ENCODE measurements at regions not wholly inside any gene's neighbourhood (a gene's known extent, or its start where the extent isn't known, plus 50 kb on each side); places are given as distances from the start of the nearest gene placed in this dataset.
A peak's percentile ranks its signal among the peaks of the same experiment; 100 is the strongest.

GRCh38 chr6:137353842-137354397 lies 134.7 kb upstream of the IFNGR1 start:
- DNase-seq (ENCODE audit: low read depth in 2 of 2), result no peak

DNA sequence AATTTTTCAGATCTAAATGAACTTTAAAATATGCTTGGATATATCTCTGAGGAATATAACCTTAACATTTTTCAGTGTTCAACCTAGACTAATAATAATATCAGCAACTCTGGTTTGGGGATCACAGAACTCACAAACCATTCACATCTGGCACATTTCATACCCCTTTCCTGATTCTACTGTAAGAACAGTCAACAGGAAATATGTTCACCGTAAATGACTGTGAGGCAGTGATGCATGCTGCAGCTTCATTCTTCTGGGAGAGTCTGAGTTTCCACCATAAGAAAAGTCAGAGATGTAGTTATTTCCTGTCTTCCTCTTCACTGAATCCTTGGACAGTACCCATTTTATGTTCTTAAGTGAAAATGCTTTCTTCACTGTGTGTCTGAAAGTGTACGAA lies 134.2 kb upstream of the IFNGR1 start:
- DNase-seq (ENCODE audit: low read depth in 2 of 2), result no peak

GRCh38 chr6:137352859-137353258 lies 133.7 kb upstream of the IFNGR1 start:
- no peak for DNase-seq (ENCODE audit: low read depth in 2 of 2)

GRCh38 chr6:137351890-137352289 lies 132.7 kb upstream of the IFNGR1 start:
- DNase-seq (ENCODE audit: low read depth in 2 of 2), result no peak

DNA sequence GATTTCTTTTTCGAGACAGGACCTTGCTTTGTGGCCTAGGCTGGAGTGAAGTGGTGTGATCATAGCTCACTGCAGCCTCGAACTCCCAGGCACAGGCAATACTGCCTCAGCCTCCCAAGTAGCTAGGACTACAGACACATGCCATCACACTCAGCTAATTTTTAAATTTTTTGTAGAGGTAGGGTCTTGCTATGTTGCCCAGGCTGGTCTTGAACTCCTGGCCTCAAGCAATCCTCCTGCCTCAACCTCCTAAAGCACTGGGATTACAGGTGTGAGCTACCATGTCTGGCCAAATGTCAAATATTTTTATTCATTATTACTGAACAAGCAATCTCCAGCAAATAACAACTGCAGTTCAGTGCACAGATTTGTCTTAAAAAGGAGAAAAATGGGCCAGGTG lies 131.7 kb upstream of the IFNGR1 start:
- DNase-seq (ENCODE audit: low read depth in 2 of 2), result no peak

GRCh38 chr6:137349856-137350830 lies 131.0 kb upstream of the IFNGR1 start:
- DNase-seq (ENCODE audit: low read depth in 2 of 2), result no peak

DNA sequence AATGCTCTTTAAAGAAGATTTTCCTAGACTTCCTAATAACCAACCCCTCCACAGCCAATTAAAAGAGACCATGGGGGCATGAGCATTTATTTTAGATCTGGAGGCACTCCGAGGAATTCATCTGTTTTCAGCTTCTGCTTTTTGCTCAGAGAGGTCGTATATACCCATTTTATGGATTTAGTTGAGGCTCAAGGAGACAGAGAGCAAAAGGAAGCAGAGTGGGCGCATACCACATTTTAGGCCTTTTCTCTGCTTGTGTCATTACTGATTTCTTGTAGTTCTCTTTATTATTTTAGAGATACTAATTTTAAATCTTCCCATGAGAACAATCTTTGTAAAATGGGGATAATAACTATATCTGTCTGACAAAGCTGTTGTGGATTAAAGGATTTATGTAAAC lies 129.6 kb upstream of the IFNGR1 start:
- DNase-seq (ENCODE audit: low read depth in 2 of 2), result no peak

DNA sequence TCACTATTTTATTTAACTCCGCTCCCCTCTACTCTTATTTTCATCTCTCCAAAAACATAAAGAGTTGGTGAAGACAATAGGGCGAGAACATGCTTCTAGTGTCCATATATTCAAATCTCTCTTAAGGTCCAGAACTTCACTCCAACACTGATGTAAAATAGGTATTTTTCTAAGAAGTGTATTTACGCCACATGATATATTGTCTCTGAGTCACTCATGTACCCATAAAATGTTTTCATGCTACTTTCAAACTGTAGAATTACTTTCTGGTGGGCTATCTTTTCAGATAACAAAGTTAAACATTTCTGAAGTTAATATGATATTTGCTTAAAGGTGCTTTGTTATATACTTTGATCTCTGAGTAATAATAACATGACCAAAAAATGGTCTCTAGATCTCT lies 124.1 kb upstream of the IFNGR1 start:
- DNase-seq (ENCODE audit: low read depth in 2 of 2), result no peak

- DNase-seq (ENCODE audit: low read depth in 2 of 2), result no peak
These were observed 123.5 kb upstream of the IFNGR1 start for GRCh38 chr6:137342607-137343190.

GRCh38 chr6:137341681-137342195 lies 122.6 kb upstream of the IFNGR1 start:
- peak; percentile 28 to 29 for DNase-seq (ENCODE audit: low read depth in 2 of 2)

GRCh38 chr6:137339929-137340559 lies 120.9 kb upstream of the IFNGR1 start:
- no peak for DNase-seq (ENCODE audit: low read depth in 2 of 2)

DNA sequence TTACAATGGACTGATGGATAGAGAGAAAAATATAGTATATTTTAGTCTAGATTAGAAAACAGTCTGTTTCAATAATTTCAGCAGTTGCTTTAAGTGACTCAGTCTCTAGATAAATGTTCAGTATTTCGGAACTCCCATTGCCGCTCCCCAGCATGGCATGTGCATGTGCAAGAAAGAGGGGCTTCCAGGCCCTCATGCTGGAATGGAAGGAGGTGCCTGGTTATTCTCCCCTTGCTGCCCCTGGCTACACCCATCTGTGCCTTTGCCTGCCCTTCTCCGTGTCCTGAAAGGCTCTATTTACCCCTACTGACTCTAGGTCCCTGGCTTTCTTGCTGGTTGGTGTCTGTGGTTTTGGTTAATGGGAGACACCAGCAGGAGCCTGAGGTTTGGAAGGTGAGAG lies 115.7 kb upstream of the IFNGR1 start:
- no peak for DNase-seq (ENCODE audit: low read depth in 2 of 2)

- DNase-seq (ENCODE audit: low read depth in 2 of 2), result no peak
These were observed 114.9 kb upstream of the IFNGR1 start for GRCh38 chr6:137334094-137334493.

DNA sequence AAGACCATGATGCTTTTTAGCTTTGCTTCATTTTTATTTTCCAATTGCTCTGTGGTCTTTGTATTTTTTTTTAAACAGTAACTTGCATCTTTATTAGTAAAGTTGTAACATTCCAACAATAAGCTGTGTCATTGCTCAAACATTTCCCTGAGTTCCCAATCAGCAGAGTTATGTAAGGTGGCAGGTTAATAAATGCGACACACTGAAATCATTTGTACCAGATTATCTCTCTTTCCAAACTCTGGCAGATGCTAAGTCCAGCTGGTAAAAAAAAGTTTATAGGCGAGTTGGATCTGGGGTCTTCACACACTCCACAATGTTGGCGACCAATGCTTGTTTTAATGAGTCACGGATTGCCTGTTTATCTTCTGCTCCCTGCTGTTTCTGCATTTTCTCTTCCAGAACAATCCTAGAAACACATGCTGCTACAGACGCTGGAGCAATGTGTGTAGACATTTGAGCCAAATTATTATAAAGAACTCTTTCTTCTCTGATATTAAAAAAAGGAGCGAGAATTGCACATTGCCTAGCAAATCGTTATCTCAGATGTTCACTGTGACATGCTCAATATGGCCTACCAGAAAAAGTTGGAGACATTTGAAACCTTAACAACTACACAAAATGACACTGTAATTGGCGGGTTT lies 113.6 kb upstream of the IFNGR1 start:
- DNase-seq (ENCODE audit: low read depth in 2 of 2), result no peak

DNA sequence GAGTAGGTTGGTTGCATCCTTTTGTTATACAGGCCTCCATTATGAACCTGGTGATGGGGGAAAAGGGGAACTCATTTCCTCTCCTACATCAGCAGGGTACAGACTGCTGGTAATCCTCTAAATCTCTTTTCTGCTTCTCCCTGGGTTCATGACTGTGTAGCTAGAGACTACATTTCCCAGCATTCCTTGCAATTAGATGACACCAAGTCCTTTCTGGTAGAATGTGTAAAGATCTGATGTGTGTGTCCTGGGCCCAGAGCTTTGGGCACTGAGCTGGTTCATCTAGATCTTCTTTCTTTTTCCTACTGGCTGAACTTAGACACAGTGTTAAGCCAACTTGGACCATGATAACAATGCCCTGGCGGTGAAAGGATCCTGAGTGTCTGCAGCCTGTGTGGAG lies 104.7 kb upstream of the IFNGR1 start:
- DNase-seq (ENCODE audit: low read depth in 2 of 2), result no peak

DNA sequence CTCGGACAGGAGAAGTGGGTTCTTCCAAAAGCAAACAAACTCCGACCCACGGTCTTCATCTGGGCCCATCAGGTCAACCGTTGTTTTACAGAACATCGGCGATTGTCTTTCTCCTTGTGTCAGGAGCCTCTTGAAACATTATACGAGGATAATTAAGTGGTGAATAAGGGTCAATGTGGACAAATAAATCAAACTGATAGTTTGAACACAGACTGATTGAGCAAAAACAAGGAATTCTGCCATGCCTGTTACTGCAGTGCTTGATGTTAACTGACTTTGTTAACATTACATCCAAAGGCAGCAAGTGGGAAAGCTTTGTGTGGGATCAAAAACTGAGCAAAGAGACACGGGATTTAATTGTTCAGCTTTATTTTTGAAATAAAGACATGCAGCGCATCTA lies 101.1 kb upstream of the IFNGR1 start:
- no peak for DNase-seq (ENCODE audit: low read depth in 2 of 2)

GRCh38 chr6:137316626-137317025 lies 97.4 kb upstream of the IFNGR1 start:
- no peak for DNase-seq (ENCODE audit: low read depth in 2 of 2)

DNA sequence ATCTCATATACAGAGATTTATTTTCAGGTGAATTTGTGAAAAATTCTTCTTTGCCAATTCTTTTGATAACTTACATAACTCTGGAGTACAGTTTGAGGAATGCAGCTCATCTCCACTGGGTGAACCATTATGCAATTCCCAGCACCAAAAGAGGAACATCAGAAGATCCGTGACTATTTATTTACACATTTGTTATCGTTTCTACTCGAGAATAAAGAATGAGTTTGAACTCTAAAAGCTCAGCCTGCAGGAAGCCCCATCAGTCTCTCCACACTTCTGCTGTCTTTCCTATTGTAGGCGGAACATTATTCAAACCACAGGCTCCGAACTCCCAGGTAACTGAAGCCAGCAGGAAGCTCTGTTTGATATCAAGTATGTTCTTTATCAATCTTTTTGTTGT lies 95.9 kb upstream of the IFNGR1 start:
- DNase-seq (ENCODE audit: low read depth in 2 of 2), result no peak

DNA sequence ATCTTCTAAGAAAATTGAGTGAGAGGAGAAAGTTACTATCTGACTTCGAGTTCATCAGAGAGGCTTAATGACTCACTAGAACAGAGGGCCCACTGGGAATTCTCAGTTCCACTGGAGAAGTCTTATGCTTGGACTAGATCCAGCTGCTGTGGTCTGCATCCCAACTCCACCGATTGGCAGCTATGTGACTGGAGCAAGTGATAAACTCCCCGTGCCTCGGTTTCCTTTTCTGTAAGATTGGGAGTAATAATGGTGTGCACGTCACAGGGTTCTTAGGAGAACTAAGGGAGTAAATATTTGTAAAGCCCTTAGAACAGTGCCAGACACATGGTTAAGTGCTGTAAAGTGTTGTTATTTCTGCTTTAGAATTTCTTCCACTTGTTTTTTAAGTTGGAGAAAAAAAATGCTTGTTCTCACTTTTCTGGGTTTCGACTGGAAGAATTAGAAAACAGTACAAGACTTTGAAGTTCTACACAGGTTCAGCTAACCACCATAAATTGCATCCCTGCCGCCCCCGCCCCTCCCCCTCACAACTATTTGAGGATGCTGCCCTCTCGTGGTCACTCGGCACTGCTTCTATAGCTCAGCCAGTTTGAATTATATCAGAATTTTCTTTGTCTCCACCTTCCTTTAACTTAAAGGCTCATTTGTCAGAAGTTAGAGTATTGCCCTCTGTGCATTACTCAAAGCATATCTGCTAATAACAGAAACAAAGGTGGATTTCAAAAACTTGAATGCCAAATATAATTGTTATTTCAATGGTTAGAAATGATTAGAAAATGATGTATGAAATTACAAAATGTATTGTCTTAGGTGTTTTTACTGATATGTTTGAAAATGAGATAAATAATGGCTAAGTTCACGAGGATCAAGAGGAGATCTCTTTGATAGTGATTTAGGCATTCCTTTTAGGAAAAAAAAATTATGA lies 95.0 kb upstream of the IFNGR1 start:
- peak; percentile 52 to 61 for DNase-seq (ENCODE audit: low read depth in 2 of 2)

DNA sequence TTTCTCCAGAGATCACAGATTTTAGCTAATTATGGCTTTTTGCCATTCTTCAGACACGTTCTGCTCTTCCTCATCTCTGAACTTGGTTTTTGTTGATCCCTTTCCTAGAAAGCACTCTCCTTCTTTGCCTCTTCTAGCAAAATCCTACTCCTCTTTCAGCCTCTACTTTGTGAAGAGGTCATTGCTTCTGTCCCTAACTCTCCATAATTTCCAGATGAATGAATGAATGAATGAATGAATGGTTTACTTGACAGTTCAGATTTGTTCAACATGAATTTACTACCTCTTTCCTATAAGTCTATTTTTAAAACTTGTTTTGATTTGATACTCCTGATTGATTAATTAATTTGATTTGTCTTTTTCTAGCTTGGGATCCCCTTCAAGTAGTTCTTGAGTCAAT lies 94.0 kb upstream of the IFNGR1 start:
- no peak for DNase-seq (ENCODE audit: low read depth in 2 of 2)

DNA sequence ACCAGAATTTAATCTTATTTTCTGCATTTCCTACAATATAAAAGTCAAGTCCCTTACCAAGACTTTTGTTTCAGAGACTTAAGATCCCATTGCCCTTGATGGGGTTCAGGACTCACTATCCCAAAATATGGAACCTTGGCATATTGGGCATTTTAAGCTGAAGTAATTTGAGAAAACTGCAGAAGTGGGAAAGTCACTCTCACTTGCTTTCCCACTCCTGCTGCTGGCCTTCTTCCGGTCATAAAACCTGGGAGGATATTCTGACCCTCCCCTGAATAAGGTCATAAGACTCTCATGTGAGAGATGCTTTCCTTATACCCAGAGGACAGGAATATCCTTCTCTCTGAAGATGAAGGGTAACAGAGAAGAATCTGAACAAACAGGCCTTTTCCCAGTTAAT lies 92.8 kb upstream of the IFNGR1 start:
- no peak for DNase-seq (ENCODE audit: low read depth in 2 of 2)
